GM19463 (cell line): ENCODE measurements at regions not wholly inside any gene's neighbourhood (a gene's known extent, or its start where the extent isn't known, plus 50 kb on each side); places are given as distances from the start of the nearest gene placed in this dataset.
A peak's percentile ranks its signal among the peaks of the same experiment; 100 is the strongest.
"Not testable (repeated sequence)": the region's sequence is repeated elsewhere in the genome, so short reads cannot be mapped to it uniquely, and the experiment has no call there.

ENCODE experiments used
- ATAC-seq: cut with Tn5 transposase; IDR thresholded peaks from one replicate; pipeline ENCODE4 v1.9.1; 2021; ENCODE audit warnings: mild to moderate bottlenecking, moderate library complexity; ENCODE audit not compliant: unreplicated experiment

DNA sequence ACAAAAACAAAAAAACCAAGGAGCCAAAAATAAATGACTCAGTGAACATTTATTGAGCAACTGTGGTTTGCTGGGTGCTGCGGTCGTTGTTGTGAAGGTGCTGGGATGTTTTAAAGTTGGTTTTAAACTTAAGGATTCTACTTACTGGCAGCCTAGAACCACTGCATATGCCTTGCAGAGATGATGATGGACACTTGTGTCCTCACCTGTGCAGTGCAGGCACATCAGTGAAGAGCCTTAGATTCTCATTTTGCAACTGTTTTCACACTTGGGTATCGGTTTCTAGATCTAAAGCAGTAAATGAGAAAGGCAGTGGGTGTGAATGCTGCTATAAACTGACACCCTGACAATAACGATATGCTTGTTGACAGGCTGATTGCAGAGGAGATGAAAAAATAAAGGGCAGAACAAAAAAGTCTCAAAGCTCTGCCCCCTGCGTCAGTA lies 68.8 kb downstream of the UTRN start:
- ATAC-seq: peak; percentile 73

DNA sequence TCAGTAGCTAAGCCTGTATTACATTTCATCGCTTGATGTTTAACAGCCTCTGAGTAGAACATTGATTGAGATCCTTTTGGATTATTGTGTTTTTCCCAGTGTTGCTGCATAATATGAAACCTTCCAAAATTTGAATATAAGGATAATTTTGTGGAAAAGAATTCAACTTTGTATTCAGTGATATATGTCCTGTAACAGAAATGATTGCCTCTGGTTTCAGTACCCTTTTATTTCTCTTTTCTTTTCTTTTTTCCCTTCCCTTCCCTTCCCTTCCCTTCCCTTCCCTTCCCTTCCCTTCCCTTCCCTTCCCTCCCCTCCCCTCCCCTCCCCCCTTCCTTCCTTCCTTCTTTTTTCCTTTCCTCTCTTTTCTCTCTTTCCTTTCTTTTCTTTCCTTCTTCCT lies 74.6 kb downstream of the UTRN start:
- no peak for ATAC-seq

DNA sequence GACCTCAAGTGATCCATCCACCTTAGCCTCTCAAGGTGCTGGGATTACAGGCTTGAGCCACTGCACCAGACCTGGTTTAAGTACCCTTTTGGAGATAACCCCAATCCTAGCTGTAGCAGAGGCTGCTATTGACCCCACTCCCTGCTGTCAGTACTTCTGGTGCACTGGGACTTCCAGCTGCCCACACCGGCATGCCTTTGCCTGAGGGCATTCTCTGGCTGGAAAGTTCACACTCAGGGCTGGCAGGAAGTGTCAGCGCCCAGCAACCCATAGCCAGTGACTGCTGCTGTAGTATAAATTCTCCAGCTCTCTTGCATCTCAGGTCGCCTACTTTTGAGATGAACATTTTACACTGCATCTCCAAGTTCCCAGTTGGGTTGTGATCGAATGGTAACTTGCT lies 75.3 kb downstream of the UTRN start:
- no peak for ATAC-seq

DNA sequence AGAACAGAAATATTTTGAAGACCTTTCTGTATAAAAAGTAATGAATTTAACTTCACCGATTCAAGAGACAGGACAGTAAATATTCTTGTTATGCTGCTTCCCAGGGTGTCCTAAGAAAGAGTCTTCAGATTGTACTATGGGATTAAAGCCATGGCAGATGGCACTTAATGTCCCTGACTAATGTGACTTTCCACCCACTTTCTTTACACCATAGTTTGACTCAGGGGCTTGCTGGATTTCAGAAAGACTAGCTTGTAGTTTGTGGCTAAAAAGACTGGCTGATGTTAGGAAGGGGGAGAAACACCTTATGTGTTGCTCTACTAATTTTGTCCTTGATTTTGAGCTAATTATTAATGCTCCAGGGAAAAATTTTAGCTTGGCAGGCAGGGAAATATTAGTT lies 75.9 kb downstream of the UTRN start:
- no peak for ATAC-seq

DNA sequence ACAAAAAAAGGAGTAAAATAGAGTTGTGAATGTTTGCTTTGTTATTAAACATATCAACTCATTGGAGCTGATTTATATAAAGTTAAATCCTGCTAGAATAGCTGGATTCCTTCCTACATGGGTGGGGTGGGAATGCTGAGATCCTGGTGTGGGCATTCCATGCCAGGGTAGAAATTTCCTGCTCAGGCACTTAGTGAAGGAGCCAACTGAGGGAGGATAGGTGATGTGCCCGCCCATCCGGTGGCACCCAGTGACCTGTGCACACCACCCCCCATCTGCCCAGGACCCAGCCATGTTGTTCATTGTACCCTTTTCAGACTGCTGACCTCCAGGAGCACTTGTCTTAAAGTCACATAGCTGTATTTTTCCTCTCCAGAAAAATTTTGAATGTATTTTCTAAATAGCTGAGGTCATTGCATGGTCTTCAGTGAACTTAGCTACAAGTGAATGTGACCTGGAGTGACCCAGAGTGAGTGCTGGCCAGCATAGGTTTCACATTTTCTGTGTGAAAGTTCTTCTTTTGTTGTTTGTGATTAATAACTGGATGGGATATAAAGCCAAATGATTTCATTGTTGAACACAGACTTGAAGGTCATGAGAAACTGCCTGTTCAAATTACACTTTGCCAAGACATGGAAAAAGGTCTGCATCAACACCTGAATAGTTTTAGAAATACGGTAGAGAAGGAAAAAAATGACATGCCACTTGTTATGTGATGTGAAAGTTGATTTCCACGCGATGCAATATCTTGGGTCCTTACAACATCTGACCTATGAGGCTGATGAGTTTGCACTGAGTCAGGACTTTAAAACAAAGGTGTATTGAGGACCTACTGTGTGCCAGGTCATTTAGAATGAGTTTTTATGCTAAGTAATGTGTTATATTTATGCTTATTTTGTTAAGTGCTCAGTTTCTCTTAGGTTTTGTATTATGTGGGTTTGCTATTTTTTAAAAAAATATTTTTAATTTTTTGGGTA lies 77.2 kb downstream of the UTRN start:
- no peak for ATAC-seq

DNA sequence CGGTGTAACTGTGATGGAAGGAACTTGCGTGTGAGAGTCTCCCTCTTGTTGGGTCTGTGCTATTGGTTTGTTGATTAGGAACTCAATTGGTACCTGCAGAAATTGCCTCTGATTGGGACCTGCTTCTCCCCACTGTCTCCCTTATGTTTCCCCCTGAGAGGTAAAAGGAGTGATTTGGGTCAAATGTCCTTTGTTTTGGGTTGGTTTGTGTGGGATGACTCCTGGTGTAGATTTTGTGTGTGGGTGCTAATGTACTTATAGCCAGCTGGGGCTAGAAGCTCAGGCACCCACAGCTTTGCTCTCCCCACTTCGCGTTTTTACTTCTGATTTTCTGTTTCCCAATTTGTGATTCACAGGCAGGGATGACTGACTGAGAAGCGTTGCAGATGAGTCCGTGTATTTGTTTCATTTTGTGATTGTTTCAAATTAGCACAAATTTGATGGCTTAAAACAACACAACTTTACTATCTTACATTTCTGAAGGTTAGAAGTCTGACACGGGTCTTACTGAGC lies 79.1 kb downstream of the UTRN start:
- no peak for ATAC-seq

DNA sequence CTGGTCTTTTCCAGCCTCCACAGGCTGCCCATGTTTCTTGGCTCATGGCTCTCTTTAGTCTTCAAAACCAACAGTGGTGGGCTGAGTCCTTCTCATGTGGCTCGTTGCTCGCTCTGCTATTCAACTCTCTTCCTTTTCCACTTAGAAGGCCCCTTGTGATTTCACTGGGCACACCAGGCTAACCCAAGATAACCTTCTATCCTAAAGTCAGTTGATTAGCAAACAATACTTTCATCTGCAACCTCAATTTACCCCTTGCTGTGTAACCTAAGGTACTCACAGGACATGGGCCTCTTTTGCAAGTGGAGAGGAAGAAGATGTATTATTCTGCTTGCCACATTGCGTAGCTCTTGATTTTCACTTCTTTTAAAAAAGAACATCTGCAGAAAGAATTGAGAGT lies 79.6 kb downstream of the UTRN start:
- no peak for ATAC-seq

DNA sequence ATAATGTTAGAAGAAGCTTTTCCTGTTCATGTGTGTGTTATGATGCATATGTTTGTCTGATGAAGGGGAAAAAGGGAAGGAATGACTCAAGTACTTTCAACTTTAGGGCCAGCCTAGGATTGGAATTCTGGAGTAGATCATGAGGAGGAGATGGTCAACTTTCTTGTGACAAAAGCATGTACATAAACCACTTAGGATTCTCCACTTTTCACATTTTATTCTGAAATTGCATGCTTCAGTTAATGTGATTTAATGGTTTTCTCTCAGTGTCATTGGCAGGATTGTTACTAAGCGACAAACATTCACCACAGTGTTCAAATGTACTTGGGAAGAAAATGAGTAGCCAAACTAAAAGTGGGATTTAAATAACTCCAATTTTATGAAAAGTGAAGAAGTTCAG lies 80.1 kb downstream of the UTRN start:
- ATAC-seq: no peak

DNA sequence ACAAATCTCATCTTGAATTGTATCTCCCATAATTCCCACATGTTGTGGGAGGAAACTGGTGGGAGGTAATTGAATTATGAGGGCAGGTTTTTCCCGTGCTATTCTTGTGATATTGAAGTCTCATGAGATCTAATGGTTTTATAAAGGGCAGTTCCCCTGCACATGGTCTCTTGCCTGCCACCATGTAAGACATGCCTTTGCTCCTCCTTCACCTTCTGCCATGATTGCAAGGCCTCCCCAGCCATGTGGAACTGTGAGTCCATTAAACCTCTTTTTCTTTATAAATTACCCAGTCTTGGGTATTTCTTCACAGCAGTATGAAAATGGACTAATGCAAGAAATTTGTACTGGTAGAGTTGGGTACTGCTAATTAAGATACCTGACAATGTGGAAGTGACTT lies 84.6 kb downstream of the UTRN start:
- not testable (repeated sequence) for ATAC-seq

DNA sequence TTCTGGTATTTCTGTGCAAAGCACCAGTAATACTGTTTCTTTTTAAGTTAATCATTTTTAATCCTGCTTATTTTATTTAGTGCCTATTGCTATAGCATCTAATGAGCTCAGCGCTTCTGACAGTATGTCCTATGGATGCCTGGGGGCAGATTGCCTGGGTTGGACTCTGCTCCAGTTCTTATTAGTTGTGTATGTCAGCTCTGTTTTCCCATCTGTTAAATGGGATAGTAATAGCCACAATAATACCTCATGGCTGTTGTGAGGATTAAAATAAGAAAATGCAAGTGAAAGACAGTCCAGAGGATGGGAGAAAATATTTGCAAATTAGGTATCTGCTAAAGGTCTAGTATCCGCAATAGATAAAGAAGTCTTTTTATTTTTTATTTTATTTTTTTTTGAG lies 87.0 kb downstream of the UTRN start:
- ATAC-seq: no peak

DNA sequence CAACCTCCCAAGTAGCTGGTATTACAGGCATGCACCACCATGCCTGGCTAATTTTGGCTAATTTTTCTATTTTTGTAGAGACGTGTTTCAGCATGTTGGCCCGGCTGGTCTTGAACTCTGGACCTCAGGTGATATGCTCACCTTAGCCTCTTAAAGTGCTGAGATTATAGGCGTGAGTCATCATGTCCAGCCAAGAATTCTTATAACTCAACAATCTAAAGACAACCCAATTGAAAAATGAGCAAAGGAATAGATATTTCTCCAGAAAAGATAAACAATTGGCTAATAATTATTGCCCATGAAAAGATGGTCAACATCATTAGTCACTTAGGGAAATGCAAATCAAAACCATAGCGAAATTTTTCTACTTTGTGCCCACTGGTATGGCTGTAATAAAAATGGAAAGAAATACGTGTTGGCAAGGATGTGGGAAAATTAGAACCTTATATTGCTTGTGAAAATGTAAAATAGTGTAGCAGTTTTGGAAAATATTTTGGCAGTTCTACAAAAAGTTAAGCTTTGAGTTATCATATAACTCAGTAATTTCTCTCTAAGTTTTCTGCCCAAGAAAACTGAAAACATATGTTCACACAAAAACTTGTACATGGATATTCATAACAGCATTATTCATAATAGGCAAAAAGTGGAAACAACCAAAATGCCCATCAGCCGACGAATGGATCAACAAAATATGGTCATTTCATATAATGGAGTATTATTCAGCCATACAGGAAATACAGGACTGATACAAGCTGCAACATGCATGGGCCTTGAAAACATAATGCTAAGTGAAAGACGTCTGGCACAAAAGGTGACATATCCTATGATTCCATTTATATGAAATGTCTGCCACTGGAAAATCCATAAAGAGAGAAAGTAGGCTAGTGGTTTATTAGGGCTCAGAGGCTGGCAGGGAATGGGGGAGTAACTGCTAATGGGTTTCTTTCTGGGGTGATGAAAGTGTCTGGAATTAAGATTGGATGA lies 87.8 kb downstream of the UTRN start:
- ATAC-seq: no peak

DNA sequence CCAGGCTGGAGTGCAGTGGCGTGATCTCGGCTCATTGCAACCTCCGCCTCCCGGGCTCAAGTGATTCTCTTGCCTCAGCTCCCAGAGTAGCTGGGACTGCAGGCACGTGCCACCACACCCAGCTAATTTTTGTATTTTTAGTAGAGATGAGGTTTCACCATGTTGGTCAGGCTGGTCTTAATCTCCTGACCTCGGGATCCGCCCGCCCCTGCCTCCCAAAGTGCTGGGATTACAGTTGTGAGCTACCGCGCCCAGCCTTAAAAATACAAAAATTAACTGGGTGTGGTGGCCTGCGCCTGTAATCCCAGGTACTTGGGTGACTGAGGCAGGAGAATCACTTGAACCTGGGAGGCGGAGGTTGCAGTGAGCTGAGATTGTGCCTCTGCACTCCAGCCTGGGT lies 89.4 kb downstream of the UTRN start:
- not testable (repeated sequence) for ATAC-seq

DNA sequence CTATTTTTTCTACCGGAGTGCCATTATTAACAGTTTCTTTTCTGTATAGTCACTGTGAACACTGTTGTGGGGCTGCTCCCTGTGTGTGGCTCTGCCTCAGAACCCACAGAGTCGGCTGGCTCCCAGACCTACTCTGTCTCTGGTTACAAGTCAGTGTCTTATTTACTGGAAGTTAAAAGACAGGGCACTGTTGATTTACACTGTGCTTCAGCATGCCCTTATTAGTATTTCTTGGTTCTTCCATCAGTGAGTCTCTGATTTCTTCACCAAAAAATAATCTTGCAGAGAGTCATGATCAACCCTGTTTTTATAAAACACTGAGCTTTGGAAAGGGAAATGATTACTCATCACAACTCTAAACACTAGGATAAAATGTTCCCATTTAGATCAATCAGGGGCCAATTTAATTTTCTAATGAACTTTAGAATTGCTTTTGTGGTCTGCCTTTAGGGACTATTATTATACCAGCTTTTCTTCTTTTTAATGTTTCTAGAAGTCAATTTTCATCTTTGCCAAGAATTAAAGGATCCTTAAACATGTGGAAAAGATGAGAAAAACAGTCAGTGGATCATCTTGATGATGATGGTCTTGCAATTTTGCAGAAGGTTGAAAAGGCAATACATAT lies 92.6 kb downstream of the UTRN start:
- no peak for ATAC-seq

DNA sequence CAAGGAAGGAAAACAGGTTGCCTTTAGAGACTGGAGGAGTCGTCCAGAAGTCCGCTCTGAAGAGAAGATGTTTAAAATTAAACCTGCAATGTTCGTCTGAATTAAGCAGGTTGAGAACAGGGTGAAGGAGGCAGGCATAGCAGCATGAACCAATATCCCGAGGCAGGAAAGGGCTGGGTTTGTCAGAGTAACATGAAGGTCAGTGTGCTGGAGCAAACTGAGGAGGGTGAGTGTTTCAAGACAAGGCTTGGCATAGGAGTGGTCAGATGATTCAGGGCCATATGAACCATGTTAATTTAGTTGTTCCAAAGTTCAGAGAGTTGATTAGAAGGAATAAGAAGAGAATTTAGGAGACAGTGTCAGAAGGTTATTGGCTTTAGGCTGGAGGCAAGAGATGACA lies 93.3 kb downstream of the UTRN start:
- no peak for ATAC-seq

DNA sequence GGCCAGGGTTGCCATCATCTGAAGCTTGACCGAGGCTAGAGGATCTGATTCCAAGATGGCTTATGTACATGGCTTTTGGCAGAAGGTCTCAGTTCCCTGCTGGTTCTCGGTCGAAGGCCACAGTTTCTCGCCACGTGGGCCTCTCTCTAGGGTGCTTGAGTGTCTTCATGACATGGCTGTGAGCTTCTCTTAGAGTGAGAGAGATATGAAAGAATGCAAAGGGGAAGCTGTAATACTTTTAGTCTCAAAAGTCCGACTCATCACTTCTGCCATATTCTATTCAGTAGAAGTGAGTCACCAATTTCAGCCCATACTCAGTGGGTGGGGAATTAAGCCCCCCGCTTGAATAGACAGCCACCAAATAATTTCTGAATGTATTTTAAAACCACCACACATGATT lies 94.2 kb downstream of the UTRN start:
- no peak for ATAC-seq

DNA sequence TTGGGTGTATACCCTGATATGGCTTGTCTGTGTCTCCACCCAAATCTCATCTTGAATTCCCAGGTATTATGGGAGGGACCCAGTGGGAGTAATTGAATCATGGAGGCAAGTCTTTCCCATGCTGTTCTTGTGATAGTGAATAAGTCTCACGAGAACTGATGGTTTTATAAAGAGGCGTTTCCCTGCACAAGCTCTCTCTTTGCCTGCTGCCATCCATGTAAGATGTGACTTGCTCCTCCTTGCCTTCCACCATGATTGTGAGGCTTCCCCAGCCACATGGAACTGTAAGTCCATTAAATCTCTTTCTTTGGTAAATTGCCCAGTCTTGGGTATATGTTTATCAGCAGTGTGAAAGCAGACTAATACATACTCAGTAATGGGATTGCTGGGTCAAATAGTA lies 96.4 kb downstream of the UTRN start:
- ATAC-seq: not testable (repeated sequence)

DNA sequence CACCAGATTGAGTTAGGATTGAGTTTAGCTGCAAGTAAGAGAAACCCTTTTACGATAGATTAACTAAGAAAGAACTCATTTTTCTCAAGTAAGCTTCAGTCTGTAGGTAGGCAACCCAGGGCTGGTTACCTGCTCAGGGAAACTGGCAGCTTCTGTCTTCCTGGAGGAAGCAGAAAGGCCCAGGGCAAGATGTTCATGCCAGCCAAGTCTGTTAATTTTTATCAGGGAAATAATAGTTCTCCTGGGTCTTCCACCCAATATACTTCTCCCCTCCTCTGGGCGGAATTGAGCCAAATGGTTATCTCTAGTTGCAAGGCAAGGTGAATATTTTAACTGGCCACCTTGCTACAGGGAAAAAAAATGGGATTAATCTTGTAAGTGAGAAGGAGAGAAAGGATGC lies 98.2 kb downstream of the UTRN start:
- ATAC-seq: no peak

DNA sequence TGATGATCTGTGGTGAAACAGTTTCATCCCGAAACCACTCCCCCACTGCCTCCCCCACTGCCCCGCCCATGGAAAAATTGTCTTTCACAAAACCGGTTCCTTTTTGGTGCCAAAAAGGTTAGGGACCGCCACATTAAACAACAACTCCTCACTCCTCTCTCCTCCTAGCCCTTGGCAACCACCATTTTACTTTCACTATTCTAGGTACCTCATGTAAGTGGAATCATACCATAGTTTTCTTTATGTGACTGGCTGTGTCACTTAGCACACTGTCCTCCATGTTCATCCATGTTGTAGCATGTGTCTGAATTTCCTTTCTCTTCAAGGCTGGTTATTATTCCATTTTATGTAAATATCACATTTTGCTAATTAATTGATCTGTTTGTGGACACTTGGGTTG lies 99.3 kb downstream of the UTRN start:
- no peak for ATAC-seq

DNA sequence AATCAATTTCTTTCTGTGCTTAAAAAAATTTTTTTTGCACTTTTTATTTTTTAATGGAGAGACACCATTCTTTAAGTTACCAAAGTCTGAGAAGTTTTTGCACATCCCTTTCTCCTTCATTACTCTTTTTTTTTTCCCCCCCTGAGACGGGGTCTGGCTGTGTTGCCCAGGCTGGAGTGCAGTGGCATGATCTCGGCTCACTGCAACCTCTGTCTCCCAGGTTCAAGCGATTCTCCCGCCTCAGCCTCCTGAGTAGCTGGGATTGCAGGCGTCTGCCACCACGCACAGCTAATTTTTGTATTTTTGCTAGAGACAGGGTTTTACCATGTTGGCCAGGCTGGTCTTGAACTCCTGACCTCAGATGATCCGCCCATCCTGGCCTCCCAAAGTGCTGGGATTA lies 104.3 kb downstream of the UTRN start:
- ATAC-seq: not testable (repeated sequence)

DNA sequence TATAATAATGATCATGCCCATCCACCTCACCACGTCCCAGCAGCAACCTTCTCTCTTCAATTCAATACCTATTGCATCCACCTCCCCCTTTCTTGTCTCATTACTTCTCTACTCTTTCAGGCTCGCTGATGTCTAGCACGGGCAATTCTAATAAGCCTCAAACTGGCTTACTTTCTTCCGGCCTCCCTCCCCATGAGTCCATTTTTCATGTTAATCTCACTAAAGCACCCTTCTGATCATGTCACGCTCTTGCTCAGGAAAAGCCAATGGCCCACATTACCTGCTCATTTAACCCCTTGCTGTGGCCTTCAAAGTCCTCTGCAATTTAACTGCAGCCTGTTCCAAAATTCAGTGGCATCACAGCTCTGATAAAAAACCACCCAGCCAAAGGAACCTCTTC lies 105.1 kb downstream of the UTRN start:
- no peak for ATAC-seq

DNA sequence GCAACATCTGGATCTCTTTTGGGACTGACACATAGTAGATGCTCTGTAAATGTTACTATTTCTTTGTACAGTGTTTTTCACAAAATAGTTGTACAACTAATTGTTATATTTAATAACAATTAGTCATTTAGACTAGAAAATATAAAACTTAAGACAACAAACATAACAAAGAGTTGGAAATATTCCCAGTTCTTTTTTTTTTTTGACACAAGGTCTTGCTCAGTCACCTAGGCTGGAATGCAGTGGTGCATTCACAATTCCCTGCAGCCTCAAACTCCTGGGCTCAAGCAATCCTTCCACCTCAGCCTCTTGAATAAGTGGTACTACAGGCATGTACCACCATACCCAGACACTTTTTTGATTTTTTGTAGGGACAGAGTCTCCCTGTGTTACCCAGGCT lies 105.8 kb downstream of the UTRN start:
- no peak for ATAC-seq
